Gastrocnemius medialis (tissue), 4 donors: ENCODE measurements at regions not wholly inside any gene's neighbourhood (a gene's known extent, or its start where the extent isn't known, plus 50 kb on each side); places are given as distances from the start of the nearest gene placed in this dataset.

ENCODE experiments used
- ATAC-seq, 2 donors: fragments of 150-250 bp; one replicate each; pipeline ENCODE4 v1.9.1; 2016
- DNase-seq, 2 donors: peaks; one replicate each; pipeline ENCODE4 v3.0.0-alpha.2; 2019
- H3K27ac ChIP-seq, 4 donors: fragments of 200-600 bp; sonication (generic); 1 replicate in 1 of 4; 2 replicates in 3 of 4; pipeline ENCODE4 v1.5.1; 2016 to 2018; ENCODE audit warnings: mild to moderate bottlenecking in 2 of 4, moderate library complexity in 1 of 4
- H3K27me3 ChIP-seq, 3 donors: fragments of 200-600 bp; sonication (generic) in 2 of 3; 1 replicate in 1 of 3; 2 replicates in 2 of 3; pipeline versions ENCODE4 v1.5.1 to v1.6.0; 2016 to 2019; ENCODE audit warnings: mild to moderate bottlenecking in 1 of 3, moderate library complexity in 1 of 3
- H3K36me3 ChIP-seq, 2 donors: fragments of 200-600 bp; sonication (generic) in 1 of 2; one replicate each; pipeline ENCODE4 v1.5.1; 2017 to 2018
- H3K4me1 ChIP-seq, 2 donors: fragments of 200-600 bp; sonication (generic) in 1 of 2; one replicate each; pipeline ENCODE4 v1.5.1; 2016 to 2017; ENCODE audit warnings: mild to moderate bottlenecking in 2 of 2
- H3K4me3 ChIP-seq, 4 donors: fragments of 200-600 bp; sonication (generic) in 3 of 4; 1 replicate in 1 of 4; 2 replicates in 3 of 4; pipeline ENCODE4 v1.5.1; 2016 to 2019; ENCODE audit warnings: mild to moderate bottlenecking in 2 of 4
- H3K9me3 ChIP-seq, 3 donors: fragments of 200-600 bp; sonication (generic) in 2 of 3; 1 replicate in 1 of 3; 2 replicates in 2 of 3; pipeline ENCODE4 v1.5.1; 2016 to 2019
- CTCF ChIP-seq, 5 experiments: fragments of 450-650 bp in 3 of 5; fragments of 200-600 bp in 2 of 5; sonication (generic) in 2 of 5; IDR thresholded peaks in 4 of 5; conservative IDR thresholded peaks in 1 of 5; 1 replicate in 4 of 5; 2 replicates in 1 of 5; pipeline ENCODE4 v1.5.1; 2016 to 2019; ENCODE audit warnings: antibody characterized with exemption in 5 of 5, mild to moderate bottlenecking in 3 of 5, moderate library complexity in 3 of 5
- POLR2A ChIP-seq, 2 donors: fragments of 450-650 bp; IDR thresholded peaks; one replicate each; pipeline ENCODE4 v1.6.1; 2017; ENCODE audit warnings: antibody characterized with exemption in 2 of 2, mild to moderate bottlenecking in 2 of 2, moderate library complexity in 2 of 2
- in situ Hi-C, 4 donors: fragments of 200-750 bp; cut with MboI; loops; one replicate each; pipeline versions ENCODE4 v1.15.0 to v1.8.0; 2017; ENCODE audit warnings: low sequenced_read_pairs in 4 of 4
- intact Hi-C: fragments of 100-400 bp; cut with DNase I; formaldehyde crosslinking; loops from one replicate; pipeline ENCODE4 v1.15.1; 2023; ENCODE audit warnings: low total_unique reads

GRCh38 chr7:21092766-21093702, 306.3 kb upstream of the SP8 start:
- no peak for DNase-seq
- H3K4me1 ChIP-seq = no peaks in the 10 kb centered on the region
- ATAC-seq = no peak
- no peak for TF ChIP-seq POLR2A (IDR thresholded peaks at IDR 0.05)
- no peak for TF ChIP-seq CTCF (IDR thresholded peaks at IDR 0.05 in 4 of 5, conservative IDR thresholded peaks at IDR 0.05 in 1 of 5)
- no peak overlapping the region for H3K27ac ChIP-seq
- no peaks in the 10 kb centered on the region for H3K9me3 ChIP-seq
- intact Hi-C loops = no loop called here
- in situ Hi-C loops = no loop called here
- no peak overlapping the region for H3K4me3 ChIP-seq
- no peaks in the 10 kb centered on the region for H3K27me3 ChIP-seq
- no peaks in the 10 kb centered on the region for H3K36me3 ChIP-seq

GRCh38 chr7:21094589-21094988, 307.9 kb upstream of the SP8 start:
- DNase-seq = no peak
- no peaks in the 10 kb centered on the region for H3K4me1 ChIP-seq
- H3K36me3 ChIP-seq = no peaks in the 10 kb centered on the region
- in situ Hi-C loops (no loop called here), intact Hi-C loops (no loop called here)
- no peaks in the 10 kb centered on the region for H3K9me3 ChIP-seq
- H3K27me3 ChIP-seq = no peaks in the 10 kb centered on the region
- TF ChIP-seq CTCF (IDR thresholded peaks at IDR 0.05 in 4 of 5, conservative IDR thresholded peaks at IDR 0.05 in 1 of 5) (no peak), POLR2A (IDR thresholded peaks at IDR 0.05) (no peak)
- no peak overlapping the region for H3K4me3 ChIP-seq
- no peak overlapping the region for H3K27ac ChIP-seq
- ATAC-seq = no peak

- intact Hi-C loops = no loop called here
- Histone ChIP-seq H3K4me3 (no peak overlapping the region), H3K9me3 (no peaks in the 10 kb centered on the region), H3K36me3 (no peaks in the 10 kb centered on the region), H3K4me1 (no peaks in the 10 kb centered on the region), H3K27ac (no peak overlapping the region), H3K27me3 (no peaks in the 10 kb centered on the region)
- in situ Hi-C loops = no loop called here
- no peak for DNase-seq
- TF ChIP-seq POLR2A (IDR thresholded peaks at IDR 0.05) = no peak
- TF ChIP-seq CTCF (IDR thresholded peaks at IDR 0.05 in 4 of 5, conservative IDR thresholded peaks at IDR 0.05 in 1 of 5) = no peak
- ATAC-seq = no peak
Observed at GRCh38 chr7:21099432-21099831, 312.7 kb upstream of the SP8 start.

GRCh38 chr7:21099955-21100354, 313.3 kb upstream of the SP8 start:
- DNase-seq (no peak), ATAC-seq (no peak)
- intact Hi-C loops (no loop called here), in situ Hi-C loops (no loop called here)
- Histone ChIP-seq H3K27me3 (no peaks in the 10 kb centered on the region), H3K27ac (no peak overlapping the region), H3K9me3 (no peaks in the 10 kb centered on the region), H3K36me3 (no peaks in the 10 kb centered on the region), H3K4me1 (no peaks in the 10 kb centered on the region), H3K4me3 (no peak overlapping the region)
- no peak for TF ChIP-seq CTCF (IDR thresholded peaks at IDR 0.05 in 4 of 5, conservative IDR thresholded peaks at IDR 0.05 in 1 of 5)
- no peak for TF ChIP-seq POLR2A (IDR thresholded peaks at IDR 0.05)
